AG09309 (cell line): ENCODE measurements at regions not wholly inside any gene's neighbourhood (a gene's known extent, or its start where the extent isn't known, plus 50 kb on each side); places are given as distances from the start of the nearest gene placed in this dataset.
"Not testable (repeated sequence)": the region's sequence is repeated elsewhere in the genome, so short reads cannot be mapped to it uniquely, and the experiment has no call there.

Source experiments
- DNase-seq: peaks from one replicate; pipeline ENCODE4 v3.0.0-alpha.2; 2010; ENCODE audit warnings: low read depth
- H3K4me3 ChIP-seq: 2 replicates; pipeline ENCODE4 v1.5.1; 2011; ENCODE audit warnings: mild to moderate bottlenecking, low read depth, low read length, moderate library complexity; ENCODE audit not compliant: control insufficient read depth
- TF ChIP-seq, protein P1 (sequence below): IDR thresholded peaks from 2 replicates; pipeline ENCODE4 v1.5.1; 2011; ENCODE audit warnings: mild to moderate bottlenecking, low read depth, low read length, inconsistent platforms; ENCODE audit not compliant: insufficient read depth, control insufficient read depth; ENCODE audit errors: missing control alignments

DNA sequence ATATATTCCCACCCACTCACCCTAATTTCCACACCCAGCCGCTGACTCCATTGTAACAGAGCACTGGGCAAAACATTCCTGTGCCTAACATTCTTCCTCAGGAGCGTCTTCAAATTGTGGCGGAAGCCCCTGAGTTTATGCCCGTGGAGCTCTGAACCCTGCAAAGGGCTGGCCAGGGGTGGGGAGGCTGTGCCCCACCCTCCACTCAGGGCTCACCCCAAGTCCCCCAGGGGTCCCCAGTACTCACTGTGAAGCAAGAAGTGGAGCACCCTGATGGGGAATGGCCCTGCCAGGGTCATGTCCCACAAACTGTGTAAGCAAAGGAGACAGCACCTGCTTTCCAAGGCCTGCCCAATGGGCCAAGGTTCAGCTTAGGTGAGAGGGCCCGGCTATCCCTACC is 303.2 kb downstream of the PREX1 start:
- no peak for DNase-seq
- H3K4me3 ChIP-seq, result no peak overlapping the region
- TF ChIP-seq, protein P1, sequence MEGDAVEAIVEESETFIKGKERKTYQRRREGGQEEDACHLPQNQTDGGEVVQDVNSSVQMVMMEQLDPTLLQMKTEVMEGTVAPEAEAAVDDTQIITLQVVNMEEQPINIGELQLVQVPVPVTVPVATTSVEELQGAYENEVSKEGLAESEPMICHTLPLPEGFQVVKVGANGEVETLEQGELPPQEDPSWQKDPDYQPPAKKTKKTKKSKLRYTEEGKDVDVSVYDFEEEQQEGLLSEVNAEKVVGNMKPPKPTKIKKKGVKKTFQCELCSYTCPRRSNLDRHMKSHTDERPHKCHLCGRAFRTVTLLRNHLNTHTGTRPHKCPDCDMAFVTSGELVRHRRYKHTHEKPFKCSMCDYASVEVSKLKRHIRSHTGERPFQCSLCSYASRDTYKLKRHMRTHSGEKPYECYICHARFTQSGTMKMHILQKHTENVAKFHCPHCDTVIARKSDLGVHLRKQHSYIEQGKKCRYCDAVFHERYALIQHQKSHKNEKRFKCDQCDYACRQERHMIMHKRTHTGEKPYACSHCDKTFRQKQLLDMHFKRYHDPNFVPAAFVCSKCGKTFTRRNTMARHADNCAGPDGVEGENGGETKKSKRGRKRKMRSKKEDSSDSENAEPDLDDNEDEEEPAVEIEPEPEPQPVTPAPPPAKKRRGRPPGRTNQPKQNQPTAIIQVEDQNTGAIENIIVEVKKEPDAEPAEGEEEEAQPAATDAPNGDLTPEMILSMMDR, result no peak

GRCh38 chr20:48523191-48523995 is 304.4 kb downstream of the PREX1 start:
- TF ChIP-seq, protein P1, result no peak
- H3K4me3 ChIP-seq, result no peak overlapping the region
- peak; percentile 20 for DNase-seq

- no peak overlapping the region for H3K4me3 ChIP-seq
- TF ChIP-seq, protein P1, result no peak
- DNase-seq, result no peak
Measured at GRCh38 chr20:48521121-48521520, 306.7 kb downstream of the PREX1 start.

- DNase-seq, result not testable (repeated sequence)
Measured at GRCh38 chr20:48516196-48516595, 311.6 kb downstream of the PREX1 start.

DNA sequence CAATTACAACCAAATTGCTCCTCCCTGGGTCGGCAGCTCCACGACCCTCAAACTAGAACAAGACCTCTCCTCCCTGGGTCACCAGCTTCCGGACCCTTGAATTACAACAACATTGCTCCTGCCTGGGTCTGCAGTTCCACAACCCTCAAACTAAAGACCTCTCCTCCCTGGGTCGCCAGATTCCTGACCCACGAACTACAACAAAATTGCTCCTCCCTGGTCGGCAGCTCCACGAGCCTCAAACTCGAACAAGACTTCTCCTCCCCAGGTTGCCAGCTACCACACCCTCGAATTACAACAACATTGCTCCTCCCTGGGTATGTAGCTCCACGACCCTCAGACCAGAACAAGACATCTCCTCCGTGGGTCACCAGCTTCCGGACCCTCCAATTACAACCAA is 313.2 kb downstream of the PREX1 start:
- not testable (repeated sequence) for DNase-seq, H3K4me3 ChIP-seq

More at GRCh38 chr20:48516196-48516595, 311.6 kb downstream of the PREX1 start:
- H3K4me3 ChIP-seq, result not testable (repeated sequence)

- DNase-seq, H3K4me3 ChIP-seq: not testable (repeated sequence)
Measured at GRCh38 chr20:48512539-48512938, 315.3 kb downstream of the PREX1 start.

GRCh38 chr20:48505066-48505465 is 322.7 kb downstream of the PREX1 start:
- not testable (repeated sequence) for DNase-seq

GRCh38 chr20:48503166-48503815 is 324.5 kb downstream of the PREX1 start:
- no peak overlapping the region for H3K4me3 ChIP-seq
- DNase-seq, result no peak
- TF ChIP-seq, protein P1, result no peak

More at GRCh38 chr20:48505066-48505465, 322.7 kb downstream of the PREX1 start:
- not testable (repeated sequence) for H3K4me3 ChIP-seq

DNA sequence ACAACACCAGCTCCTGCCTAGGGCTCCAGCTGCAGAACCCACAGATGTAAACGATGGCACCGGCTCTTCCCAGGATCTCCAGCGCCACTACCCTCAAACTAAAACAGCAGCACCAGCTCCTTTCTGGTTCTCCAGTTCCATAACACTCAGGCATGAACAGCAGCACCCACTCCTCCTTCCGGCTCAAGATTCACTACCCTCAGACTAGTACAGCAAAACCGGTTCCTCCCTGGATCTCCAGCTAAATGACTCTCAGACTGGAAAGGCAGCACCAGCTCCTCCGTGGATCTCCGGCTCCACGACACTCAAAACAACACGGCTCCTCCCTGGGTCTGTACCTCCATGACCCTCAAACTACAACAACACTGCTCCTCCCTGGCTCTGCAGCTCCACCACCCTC is 325.0 kb downstream of the PREX1 start:
- no peak for DNase-seq
- no peak overlapping the region for H3K4me3 ChIP-seq
- TF ChIP-seq, protein P1, result no peak
